GM18868 (cell line): ENCODE measurements at regions not wholly inside any gene's neighbourhood (a gene's known extent, or its start where the extent isn't known, plus 50 kb on each side); places are given as distances from the start of the nearest gene placed in this dataset.
"Not testable (repeated sequence)": the region's sequence is repeated elsewhere in the genome, so short reads cannot be mapped to it uniquely, and the experiment has no call there.

Experiments used
- ATAC-seq: cut with Tn5 transposase; IDR thresholded peaks from one replicate; pipeline ENCODE4 v1.9.1; 2021; ENCODE audit warnings: mild to moderate bottlenecking, moderate library complexity; ENCODE audit not compliant: unreplicated experiment

DNA sequence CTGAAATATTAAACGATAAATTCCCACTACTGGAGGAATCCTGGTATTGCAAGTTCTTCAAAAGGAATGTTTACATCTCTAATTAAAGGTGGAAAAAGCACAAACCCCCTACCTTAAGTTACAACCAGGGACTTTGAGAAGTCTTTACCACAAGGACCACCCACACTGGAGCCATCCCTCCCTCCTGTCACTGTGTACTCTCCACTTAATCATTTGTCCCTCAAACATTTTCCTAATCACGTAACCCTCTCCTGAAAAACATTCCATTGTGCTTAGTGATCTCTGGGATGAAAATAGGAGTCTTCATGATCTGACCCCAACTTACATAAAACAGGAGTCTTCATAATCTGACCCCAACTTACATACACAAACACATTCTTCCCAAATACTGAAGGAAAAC lies 85.7 kb downstream of the SUCLG1 start:
- ATAC-seq = no peak

- ATAC-seq = no peak
These were observed 96.5 kb downstream of the SUCLG1 start for GRCh38 chr2:84362541-84362940.

GRCh38 chr2:84338069-84338468 lies 121.0 kb downstream of the SUCLG1 start:
- no peak for ATAC-seq

- no peak for ATAC-seq
These were observed 131.3 kb downstream of the SUCLG1 start for GRCh38 chr2:84327645-84328249.

DNA sequence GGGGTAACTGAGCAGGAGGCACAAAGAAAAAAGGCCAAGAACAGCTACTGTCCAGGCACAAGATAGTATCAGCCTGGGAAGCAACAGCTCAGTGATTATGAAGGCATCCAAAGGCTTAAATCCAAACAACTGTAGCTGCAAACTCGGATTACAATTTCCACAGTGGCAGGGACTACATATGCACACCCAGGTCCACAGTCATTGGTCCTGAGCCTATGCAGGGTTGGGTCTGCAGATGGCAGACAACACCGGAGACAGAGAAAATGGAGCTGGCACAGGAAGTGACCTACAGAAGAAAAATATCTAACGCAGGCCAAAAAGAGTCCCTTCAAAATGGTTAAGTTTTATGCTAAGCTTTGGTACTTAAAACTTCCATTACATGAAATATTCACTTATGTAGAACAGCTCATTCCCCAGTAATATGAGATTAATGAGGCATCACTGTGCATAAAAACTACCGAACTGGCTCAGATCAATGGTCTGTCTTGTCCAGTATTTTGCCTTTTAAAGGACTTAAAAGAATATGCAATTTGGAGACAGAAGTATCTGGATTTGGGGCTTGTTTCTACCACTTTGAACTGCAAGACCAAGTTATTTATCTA lies 132.1 kb downstream of the SUCLG1 start:
- ATAC-seq = no peak

- ATAC-seq = no peak
These were observed 135.2 kb downstream of the SUCLG1 start for GRCh38 chr2:84323890-84324289.

DNA sequence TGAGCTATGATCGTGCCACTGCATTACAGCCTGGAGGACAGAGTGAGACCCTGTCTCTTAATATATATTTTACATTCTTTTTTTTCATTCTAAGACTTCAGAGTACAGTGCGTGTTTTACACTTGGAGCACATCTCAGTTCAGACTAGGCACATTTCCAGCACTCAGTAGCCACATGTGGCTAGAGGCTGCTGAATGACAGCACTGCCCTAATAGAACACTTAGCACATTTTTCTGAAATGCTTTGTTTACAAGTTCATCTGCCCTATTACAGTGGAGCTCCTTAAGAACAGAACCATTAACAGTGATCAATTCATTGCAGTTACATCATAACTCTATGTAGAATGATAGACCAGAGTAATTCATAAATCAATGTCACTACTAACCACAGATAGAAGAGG lies 138.1 kb downstream of the SUCLG1 start:
- ATAC-seq = no peak

GRCh38 chr2:84319581-84319980 lies 139.5 kb downstream of the SUCLG1 start:
- no peak for ATAC-seq

DNA sequence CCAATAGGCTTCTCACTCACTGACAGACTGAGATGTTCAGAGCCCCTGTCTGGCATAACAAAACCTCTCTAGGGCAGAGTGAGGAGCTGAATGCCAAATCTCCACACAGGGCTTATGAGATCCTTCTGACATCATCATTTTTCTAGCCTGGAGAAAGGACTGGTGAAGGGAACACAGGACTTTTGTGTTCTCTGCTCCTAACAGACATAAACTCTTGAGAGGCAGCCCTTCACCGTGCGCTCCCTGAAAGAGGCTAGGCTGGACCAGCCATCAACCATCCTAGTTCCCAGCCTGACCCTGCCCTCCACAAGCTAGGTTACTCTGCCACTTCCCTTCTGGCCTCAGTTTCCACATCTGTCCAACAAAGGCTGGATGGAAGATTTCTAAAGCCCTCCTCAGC lies 141.9 kb downstream of the SUCLG1 start:
- ATAC-seq = no peak

- ATAC-seq = peak; percentile 99
These were observed 144.2 kb downstream of the SUCLG1 start for GRCh38 chr2:84314901-84315330.

GRCh38 chr2:84314250-84314649 lies 144.8 kb downstream of the SUCLG1 start:
- ATAC-seq = no peak

DNA sequence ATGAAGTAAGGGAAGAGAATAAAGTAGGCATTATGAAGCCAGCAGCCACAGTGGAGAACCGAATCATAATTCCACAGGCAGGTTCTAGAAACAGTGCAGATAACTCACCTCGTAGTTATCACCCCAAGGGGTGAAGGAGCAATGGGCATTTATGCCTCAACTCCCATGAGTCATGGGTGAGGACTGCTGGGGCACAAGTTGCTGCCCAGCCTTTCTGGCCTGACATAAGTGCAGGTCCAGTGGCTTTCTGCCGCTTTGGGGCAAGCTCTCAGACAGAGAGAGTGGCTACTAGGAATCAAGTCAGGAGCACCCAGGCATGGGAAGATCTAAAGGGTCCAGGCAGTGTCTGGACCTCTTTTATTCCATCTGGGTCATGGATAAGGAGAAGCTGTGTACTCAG lies 149.8 kb downstream of the SUCLG1 start:
- no peak for ATAC-seq

DNA sequence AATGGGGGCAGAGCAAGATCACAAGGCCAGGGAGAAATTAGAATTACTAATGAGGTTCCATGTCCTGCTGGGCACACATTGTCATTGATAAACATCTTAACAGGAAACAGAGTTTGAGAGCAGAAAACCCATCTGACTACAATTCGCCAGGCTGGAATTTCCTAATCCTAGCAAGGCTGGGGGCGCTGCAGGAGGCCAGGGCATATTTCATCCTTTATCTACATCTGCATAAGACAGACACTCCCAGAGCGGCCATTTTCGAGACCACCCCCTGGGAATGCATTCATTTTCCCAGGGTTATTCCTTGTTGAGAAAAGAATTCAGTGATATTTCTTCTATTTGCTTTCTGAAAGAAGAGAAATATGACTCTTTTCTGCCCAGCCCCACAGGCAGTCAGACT lies 152.7 kb downstream of the SUCLG1 start:
- no peak for ATAC-seq

GRCh38 chr2:84302513-84303412 lies 156.3 kb downstream of the SUCLG1 start:
- peak; percentile 97 for ATAC-seq

DNA sequence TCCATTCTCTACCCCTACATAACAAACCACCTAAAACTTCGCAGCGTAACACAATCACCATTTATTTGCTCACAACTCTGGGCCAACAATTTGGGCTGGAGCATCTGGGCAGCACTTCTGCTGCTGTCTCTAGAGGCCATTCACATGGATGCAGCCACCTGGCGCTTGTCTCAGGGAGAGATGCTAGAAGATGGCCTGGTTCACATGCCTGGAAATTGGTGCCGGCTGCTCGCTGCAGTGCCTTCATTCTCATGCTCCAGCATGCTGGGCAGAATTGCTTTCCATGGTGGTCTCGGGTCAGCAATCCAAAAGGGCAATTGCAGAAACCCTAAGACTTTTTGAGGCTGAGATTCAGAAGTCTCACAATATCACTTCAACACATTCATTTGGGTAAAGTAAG lies 157.4 kb downstream of the SUCLG1 start:
- no peak for ATAC-seq

- no peak for ATAC-seq
These were observed 158.4 kb downstream of the SUCLG1 start for GRCh38 chr2:84300696-84301029.

DNA sequence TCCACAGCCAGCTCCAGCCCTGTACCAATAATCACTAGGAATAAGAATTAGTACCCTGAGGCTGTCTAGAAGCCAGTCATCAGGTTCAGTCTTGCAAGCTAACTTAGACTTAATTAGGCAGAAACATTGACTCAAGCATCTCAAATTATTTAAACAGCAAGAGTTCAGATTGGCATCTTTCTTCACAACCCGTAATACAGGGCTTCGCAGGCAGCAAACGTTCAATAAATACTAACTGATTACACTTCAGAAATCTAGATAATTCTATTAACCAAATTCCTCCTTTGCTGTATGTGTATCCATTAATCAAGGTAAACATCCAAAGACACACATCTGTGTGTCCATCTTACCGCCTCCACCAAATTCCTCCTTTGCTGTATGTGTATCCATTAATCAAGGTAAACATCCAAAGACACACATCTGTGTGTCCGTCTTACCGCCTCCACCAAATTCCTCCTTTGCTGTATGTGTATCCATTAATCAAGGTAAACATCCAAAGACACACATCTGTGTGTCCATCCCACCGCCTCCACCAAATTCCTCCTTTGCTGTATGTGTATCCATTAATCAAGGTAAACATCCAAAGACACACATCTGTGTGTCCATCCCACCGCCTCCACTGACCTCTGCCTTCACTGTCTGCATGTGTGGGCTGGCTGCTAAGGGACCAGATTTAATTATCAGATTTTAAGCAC lies 158.9 kb downstream of the SUCLG1 start:
- not testable (repeated sequence) for ATAC-seq

- no peak for ATAC-seq
These were observed 159.8 kb downstream of the SUCLG1 start for GRCh38 chr2:84299211-84299775.

DNA sequence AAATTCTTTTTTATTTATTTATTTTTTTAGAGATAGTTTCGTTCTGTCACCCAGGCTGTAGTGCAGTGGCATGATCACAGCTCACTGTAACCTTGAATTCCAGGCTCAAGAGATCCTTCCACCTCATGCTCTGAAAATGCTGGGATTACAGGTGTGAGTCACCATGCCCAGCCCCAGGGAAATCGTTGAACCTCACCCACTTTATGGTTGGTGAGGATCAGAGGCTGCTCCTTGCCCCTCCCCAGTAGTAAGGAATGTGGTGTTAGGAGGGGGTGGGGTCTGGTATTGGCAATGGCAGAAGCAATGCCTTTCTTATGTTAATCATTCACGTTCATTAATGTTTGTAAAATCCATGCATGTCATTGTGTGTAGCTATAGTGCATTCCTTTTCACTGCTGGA lies 161.9 kb downstream of the SUCLG1 start:
- ATAC-seq = no peak

GRCh38 chr2:84293791-84294380 lies 165.2 kb downstream of the SUCLG1 start:
- ATAC-seq = no peak

DNA sequence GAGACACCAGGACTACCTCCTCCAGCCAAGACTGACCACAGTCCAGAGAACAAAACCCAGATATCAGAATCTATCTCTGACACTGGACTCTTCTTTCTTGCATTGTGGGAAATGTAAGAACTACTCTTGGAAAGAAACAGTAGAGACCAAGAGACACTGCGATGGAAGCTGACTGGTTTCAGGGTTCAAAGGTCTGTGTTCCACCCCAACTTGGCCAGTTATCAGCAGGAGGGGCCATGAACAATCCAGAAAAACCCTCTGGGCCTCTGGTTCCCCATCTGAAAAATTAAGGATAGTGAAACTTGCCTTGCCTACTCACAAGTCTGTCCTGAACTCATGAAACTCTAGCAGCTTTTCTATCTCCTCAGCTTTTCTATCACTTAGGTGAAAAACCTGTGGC lies 166.5 kb downstream of the SUCLG1 start:
- ATAC-seq = no peak
